Activated CD8-positive, alpha-beta T cell treated with anti-CD3 and anti-CD28 coated beads for 36 hours (primary cell): ENCODE measurements at regions not wholly inside any gene's neighbourhood (a gene's known extent, or its start where the extent isn't known, plus 50 kb on each side); places are given as distances from the start of the nearest gene placed in this dataset.
A peak's percentile ranks its signal among the peaks of the same experiment; 100 is the strongest.

ENCODE experiments used
- ATAC-seq: fragments of 200-7000 bp; cut with Tn5 transposase; one replicate; pipeline ENCODE4 v1.10.0; 2021; ENCODE audit warnings: mild to moderate bottlenecking, moderate library complexity
- CTCF ChIA-PET: fragments of 350-600 bp; sonication (Branson Sonifier 250); formaldehyde crosslinking; loops from one replicate; lab custom pipeline; 2021; ENCODE audit warnings: antibody characterized with exemption; lab: Charles Lee
- POLR2A ChIA-PET: fragments of 350-600 bp; sonication (Branson Sonifier 250); formaldehyde crosslinking; loops from one replicate; lab custom pipeline; 2021; ENCODE audit warnings: antibody characterized with exemption; lab: Charles Lee
- DNase-seq: peaks from one replicate; pipeline ENCODE4 v3.0.0-alpha.2; 2020
- H3K27ac Mint-ChIP-seq: one replicate; pipeline ENCODE4 v1.8.0; 2021; ENCODE audit warnings: mild to moderate bottlenecking, mixed read lengths
- H3K27me3 Mint-ChIP-seq: one replicate; pipeline ENCODE4 v1.8.0; 2021; ENCODE audit warnings: mixed read lengths
- H3K36me3 Mint-ChIP-seq: one replicate; pipeline ENCODE4 v1.8.0; 2021; ENCODE audit warnings: low read depth, mixed read lengths
- H3K4me1 Mint-ChIP-seq: one replicate; pipeline ENCODE4 v1.8.0; 2021; ENCODE audit warnings: low read depth, mixed read lengths
- H3K4me3 Mint-ChIP-seq: one replicate; pipeline ENCODE4 v1.8.0; 2021; ENCODE audit warnings: mild to moderate bottlenecking, moderate library complexity, mixed read lengths
- H3K9me3 Mint-ChIP-seq: one replicate; pipeline ENCODE4 v1.8.0; 2021; ENCODE audit warnings: mixed read lengths
- CTCF ChIP-seq: fragments of 200-600 bp; IDR thresholded peaks from one replicate; pipeline ENCODE4 v1.8.0; 2022; ENCODE audit warnings: antibody characterized with exemption, mild to moderate bottlenecking
- intact Hi-C: fragments of 100-400 bp; cut with micrococcal nuclease; formaldehyde crosslinking; loops from one replicate; pipeline ENCODE4 v1.10.0; 2022

GRCh38 chr10:88114368-88114767 is 250.9 kb downstream of the PTEN start:
- Mint-ChIP-seq H3K9me3 (no peaks in the 10 kb centered on the region), H3K27me3 (peaks cover 4% of the 10 kb centered on the region), H3K4me3 (no peak overlapping the region), H3K36me3 (no peaks in the 10 kb centered on the region), H3K27ac (no peak overlapping the region), H3K4me1 (peaks cover 16% of the 10 kb centered on the region)
- peak; percentile 25 for DNase-seq
- peak; percentile 68 for TF ChIP-seq CTCF
- ChIA-PET CTCF (interaction anchor here (0.8 to 1.7 kb wide), 9 partner anchors 17 to 275 kb away, joined by 3 to 8 read pairs (median 4); no protein-coding TSS in a partner anchor), POLR2A (interaction anchor here (0.7 to 1.5 kb wide), 2 partner anchors 14 to 23 kb away, joined by 3 to 7 read pairs; no protein-coding TSS in a partner anchor)
- intact Hi-C loops = loop anchor here (10.0 kb wide), 2 partner anchors 270 to 440 kb away; no protein-coding TSS in a partner anchor
- no peak for ATAC-seq

GRCh38 chr10:88115407-88115806 is 252.0 kb downstream of the PTEN start:
- no peaks in the 10 kb centered on the region for H3K9me3 Mint-ChIP-seq
- intact Hi-C loops = loop anchor here (10.0 kb wide), 2 partner anchors 269 to 439 kb away; no protein-coding TSS in a partner anchor
- H3K4me3 Mint-ChIP-seq = no peak overlapping the region
- no peaks in the 10 kb centered on the region for H3K36me3 Mint-ChIP-seq
- peaks cover 18% of the 10 kb centered on the region for H3K4me1 Mint-ChIP-seq
- no peak for ATAC-seq
- no peak for DNase-seq
- CTCF ChIA-PET = no interaction called here
- no peak for TF ChIP-seq CTCF
- POLR2A ChIA-PET = interaction anchor here (0.5 to 0.6 kb wide), 2 partner anchors 60 to 194 kb away, joined by 3 read pairs; no protein-coding TSS in a partner anchor
- peaks cover 6% of the 10 kb centered on the region for H3K27me3 Mint-ChIP-seq
- H3K27ac Mint-ChIP-seq = no peak overlapping the region

- DNase-seq (no peak), ATAC-seq (no peak)
- intact Hi-C loops = loop anchor here (2.0 to 10.0 kb wide), 3 partner anchors 155 to 439 kb away; no protein-coding TSS in a partner anchor
- peaks cover 19% of the 10 kb centered on the region for H3K4me1 Mint-ChIP-seq
- no peaks in the 10 kb centered on the region for H3K9me3 Mint-ChIP-seq
- H3K4me3 Mint-ChIP-seq = no peak overlapping the region
- no peak for TF ChIP-seq CTCF
- no peaks in the 10 kb centered on the region for H3K36me3 Mint-ChIP-seq
- H3K27me3 Mint-ChIP-seq = peaks cover 6% of the 10 kb centered on the region
- no peak overlapping the region for H3K27ac Mint-ChIP-seq
- ChIA-PET POLR2A (interaction anchor here (2.7 kb wide), 1 partner anchor 24 kb away, joined by 19 read pairs; no protein-coding TSS in a partner anchor), CTCF (no interaction called here)
Observed at GRCh38 chr10:88115968-88116367, 252.5 kb downstream of the PTEN start.

GRCh38 chr10:88116481-88116880 is 253.1 kb downstream of the PTEN start:
- Mint-ChIP-seq H3K36me3 (no peaks in the 10 kb centered on the region), H3K27me3 (peaks cover 6% of the 10 kb centered on the region), H3K4me1 (peaks cover 18% of the 10 kb centered on the region), H3K4me3 (no peak overlapping the region), H3K9me3 (no peaks in the 10 kb centered on the region), H3K27ac (no peak overlapping the region)
- ChIA-PET CTCF (interaction anchor here (1.6 kb wide), 1 partner anchor 254 kb away, joined by 5 read pairs; no protein-coding TSS in a partner anchor), POLR2A (interaction anchor here (0.6 to 2.9 kb wide), 5 partner anchors 23 to 287 kb away, joined by 3 to 19 read pairs (median 3); partner anchors contain the start of genes KLLN and PTEN)
- ATAC-seq = no peak
- no peak for DNase-seq
- TF ChIP-seq CTCF = no peak
- intact Hi-C loops = loop anchor here (2.0 to 10.0 kb wide), 3 partner anchors 154 to 438 kb away; no protein-coding TSS in a partner anchor
